ENCODE measurements at regions not wholly inside any gene's neighbourhood (a gene's known extent, or its start where the extent isn't known, plus 50 kb on each side); places are given as distances from the start of the nearest gene placed in this dataset.
"Not testable (repeated sequence)": the region's sequence is repeated elsewhere in the genome, so short reads cannot be mapped to it uniquely, and the experiment has no call there.

DNA sequence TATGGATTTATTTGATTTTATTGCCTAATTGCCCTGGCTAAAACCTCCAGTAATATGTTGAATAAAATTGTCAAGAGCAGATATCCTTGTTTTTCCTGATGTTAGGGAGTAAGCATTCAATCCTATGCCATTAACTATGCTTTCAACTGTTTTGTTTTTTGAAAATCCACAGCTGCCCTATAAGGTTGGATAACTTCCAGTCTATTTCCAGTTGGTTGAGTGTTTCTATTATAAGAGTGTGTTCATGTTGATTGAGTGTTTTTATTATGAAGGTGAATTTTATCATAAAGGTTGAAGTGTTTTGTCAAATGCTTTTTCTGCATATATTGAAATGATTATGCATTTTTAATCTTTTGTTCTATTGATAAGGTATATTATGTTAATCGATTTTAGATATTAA, 149.9 kb upstream of the SCN7A start:
- H4K20me1 ChIP-seq (ENCODE audit: control insufficient read depth, extremely low read depth, insufficient read depth, low read length), result no peaks in the 10 kb centered on the region
- no peaks in the 10 kb centered on the region for H3K79me2 ChIP-seq (ENCODE audit: control insufficient read depth, insufficient read depth, low read length)
- H3K27me3 ChIP-seq (ENCODE audit: control insufficient read depth, extremely low read depth, insufficient read depth, low read length), result no peaks in the 10 kb centered on the region
- H2AFZ ChIP-seq (ENCODE audit: control insufficient read depth, low read length), result no peak overlapping the region
- no peaks in the 10 kb centered on the region for H3K9me3 ChIP-seq (ENCODE audit: control insufficient read depth, low read depth, low read length)
- dilution Hi-C loops (cut with MboI; ENCODE audit: extremely low pct_ligation_motif_present, low sequenced_read_pairs), result no loop called here
- no peak overlapping the region for H3K4me2 ChIP-seq (ENCODE audit: control insufficient read depth, extremely low read depth, insufficient read depth, low read depth, low read length)
- TF ChIP-seq EZH2 (IDR thresholded peaks at IDR 0.05; ENCODE audit: low read length), result no peak
- TF ChIP-seq, protein P1, sequence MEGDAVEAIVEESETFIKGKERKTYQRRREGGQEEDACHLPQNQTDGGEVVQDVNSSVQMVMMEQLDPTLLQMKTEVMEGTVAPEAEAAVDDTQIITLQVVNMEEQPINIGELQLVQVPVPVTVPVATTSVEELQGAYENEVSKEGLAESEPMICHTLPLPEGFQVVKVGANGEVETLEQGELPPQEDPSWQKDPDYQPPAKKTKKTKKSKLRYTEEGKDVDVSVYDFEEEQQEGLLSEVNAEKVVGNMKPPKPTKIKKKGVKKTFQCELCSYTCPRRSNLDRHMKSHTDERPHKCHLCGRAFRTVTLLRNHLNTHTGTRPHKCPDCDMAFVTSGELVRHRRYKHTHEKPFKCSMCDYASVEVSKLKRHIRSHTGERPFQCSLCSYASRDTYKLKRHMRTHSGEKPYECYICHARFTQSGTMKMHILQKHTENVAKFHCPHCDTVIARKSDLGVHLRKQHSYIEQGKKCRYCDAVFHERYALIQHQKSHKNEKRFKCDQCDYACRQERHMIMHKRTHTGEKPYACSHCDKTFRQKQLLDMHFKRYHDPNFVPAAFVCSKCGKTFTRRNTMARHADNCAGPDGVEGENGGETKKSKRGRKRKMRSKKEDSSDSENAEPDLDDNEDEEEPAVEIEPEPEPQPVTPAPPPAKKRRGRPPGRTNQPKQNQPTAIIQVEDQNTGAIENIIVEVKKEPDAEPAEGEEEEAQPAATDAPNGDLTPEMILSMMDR (optimal IDR thresholded peaks at IDR 0.05 in 1 of 3, IDR thresholded peaks at IDR 0.05 in 1 of 3, conservative IDR thresholded peaks at IDR 0.05 in 1 of 3; ENCODE audit: extremely low read depth in 1 of 3, insufficient read depth in 2 of 3, low read length in 3 of 3), result no peak
- no peak overlapping the region for H3K9ac ChIP-seq (ENCODE audit: control insufficient read depth, extremely low read depth, insufficient read depth, low read length)
- FAIRE-seq, result no peak
- DNase-seq (ENCODE audit: low read depth, low spot score), result no peak
- no peaks in the 10 kb centered on the region for H3K4me1 ChIP-seq (ENCODE audit: control insufficient read depth, extremely low read depth, insufficient read depth, low read length)
- H3K36me3 ChIP-seq (ENCODE audit: control insufficient read depth in 2 of 2, extremely low read depth in 1 of 2, insufficient read depth in 2 of 2, low read length in 2 of 2), result no peaks in the 10 kb centered on the region
- H3K9me1 ChIP-seq (ENCODE audit: control insufficient read depth, extremely low read depth, insufficient read depth, low read length), result no peaks in the 10 kb centered on the region
- no peak overlapping the region for H3K4me3 ChIP-seq (ENCODE audit: control insufficient read depth in 2 of 3, extremely low read depth in 1 of 3, insufficient read depth in 2 of 3, low read depth in 1 of 3, low read length in 3 of 3)
- H3K27ac ChIP-seq (ENCODE audit: control insufficient read depth, insufficient read depth, low read length), result no peak overlapping the region

DNA sequence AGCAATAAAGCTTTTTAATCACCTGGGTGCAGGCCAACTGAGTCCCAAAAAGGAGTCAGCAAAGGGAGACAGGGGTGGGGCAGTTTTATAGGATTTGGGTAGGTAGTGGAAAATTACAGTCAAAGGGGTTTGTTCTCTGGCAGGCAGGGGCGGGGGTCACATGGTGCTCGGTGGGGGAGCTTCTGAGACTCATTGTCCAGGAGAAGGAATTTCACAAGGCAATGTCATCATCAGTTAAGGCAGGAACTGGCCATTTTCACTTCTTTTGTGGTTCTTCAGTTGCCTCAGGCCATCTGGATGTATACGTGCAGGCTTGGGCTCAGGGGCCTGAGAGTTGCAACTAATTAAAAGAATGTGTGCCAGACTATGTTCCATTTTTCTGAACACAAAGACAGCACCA, 147.5 kb upstream of the SCN7A start:
- dilution Hi-C loops (cut with MboI; ENCODE audit: extremely low pct_ligation_motif_present, low sequenced_read_pairs); H3K9ac ChIP-seq (ENCODE audit: control insufficient read depth, extremely low read depth, insufficient read depth, low read length); H3K9me3 ChIP-seq (ENCODE audit: control insufficient read depth, low read depth, low read length); H3K9me1 ChIP-seq (ENCODE audit: control insufficient read depth, extremely low read depth, insufficient read depth, low read length); H3K36me3 ChIP-seq (ENCODE audit: control insufficient read depth in 2 of 2, extremely low read depth in 1 of 2, insufficient read depth in 2 of 2, low read length in 2 of 2); H3K27ac ChIP-seq (ENCODE audit: control insufficient read depth, insufficient read depth, low read length); H2AFZ ChIP-seq (ENCODE audit: control insufficient read depth, low read length); H3K4me1 ChIP-seq (ENCODE audit: control insufficient read depth, extremely low read depth, insufficient read depth, low read length); DNase-seq (ENCODE audit: low read depth, low spot score); FAIRE-seq; H3K4me2 ChIP-seq (ENCODE audit: control insufficient read depth, extremely low read depth, insufficient read depth, low read depth, low read length); H4K20me1 ChIP-seq (ENCODE audit: control insufficient read depth, extremely low read depth, insufficient read depth, low read length); H3K27me3 ChIP-seq (ENCODE audit: control insufficient read depth, extremely low read depth, insufficient read depth, low read length); H3K4me3 ChIP-seq (ENCODE audit: control insufficient read depth in 2 of 3, extremely low read depth in 1 of 3, insufficient read depth in 2 of 3, low read depth in 1 of 3, low read length in 3 of 3); H3K79me2 ChIP-seq (ENCODE audit: control insufficient read depth, insufficient read depth, low read length): not testable (repeated sequence)

DNA sequence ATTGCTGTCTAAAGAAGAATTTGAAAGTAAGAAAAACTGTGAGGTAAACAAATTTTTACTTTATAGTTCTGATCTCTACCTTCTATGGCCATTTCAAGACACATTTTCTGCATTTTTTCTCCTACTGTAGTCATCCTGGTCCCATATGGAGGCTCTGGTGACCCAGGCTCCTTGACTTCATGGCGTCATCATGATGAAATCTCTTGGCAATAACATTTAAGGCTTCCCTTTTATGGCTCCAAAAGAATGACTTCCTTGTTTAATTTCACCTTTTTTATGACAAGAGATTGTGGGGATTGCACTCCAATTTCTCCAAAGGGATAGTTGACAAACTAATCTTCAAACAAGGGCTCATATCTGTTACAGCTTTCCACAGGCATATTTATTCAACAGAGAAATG, 143.0 kb upstream of the SCN7A start:
- TF ChIP-seq EZH2 (IDR thresholded peaks at IDR 0.05; ENCODE audit: low read length), result no peak
- TF ChIP-seq, protein P1 (optimal IDR thresholded peaks at IDR 0.05 in 1 of 3, IDR thresholded peaks at IDR 0.05 in 1 of 3, conservative IDR thresholded peaks at IDR 0.05 in 1 of 3; ENCODE audit: extremely low read depth in 1 of 3, insufficient read depth in 2 of 3, low read length in 3 of 3), result no peak
- H3K79me2 ChIP-seq (ENCODE audit: control insufficient read depth, insufficient read depth, low read length), result no peaks in the 10 kb centered on the region
- DNase-seq (ENCODE audit: low read depth, low spot score) (no peak), FAIRE-seq (no peak)
- H3K4me2 ChIP-seq (ENCODE audit: control insufficient read depth, extremely low read depth, insufficient read depth, low read depth, low read length), result no peak overlapping the region
- H3K27me3 ChIP-seq (ENCODE audit: control insufficient read depth, extremely low read depth, insufficient read depth, low read length), result no peaks in the 10 kb centered on the region
- H3K4me1 ChIP-seq (ENCODE audit: control insufficient read depth, extremely low read depth, insufficient read depth, low read length), result no peaks in the 10 kb centered on the region
- H3K27ac ChIP-seq (ENCODE audit: control insufficient read depth, insufficient read depth, low read length), result no peak overlapping the region
- H3K36me3 ChIP-seq (ENCODE audit: control insufficient read depth in 2 of 2, extremely low read depth in 1 of 2, insufficient read depth in 2 of 2, low read length in 2 of 2), result no peaks in the 10 kb centered on the region
- H3K9me3 ChIP-seq (ENCODE audit: control insufficient read depth, low read depth, low read length), result no peaks in the 10 kb centered on the region
- no peak overlapping the region for H3K9ac ChIP-seq (ENCODE audit: control insufficient read depth, extremely low read depth, insufficient read depth, low read length)
- H3K4me3 ChIP-seq (ENCODE audit: control insufficient read depth in 2 of 3, extremely low read depth in 1 of 3, insufficient read depth in 2 of 3, low read depth in 1 of 3, low read length in 3 of 3), result no peak overlapping the region
- H4K20me1 ChIP-seq (ENCODE audit: control insufficient read depth, extremely low read depth, insufficient read depth, low read length), result no peaks in the 10 kb centered on the region
- no peak overlapping the region for H2AFZ ChIP-seq (ENCODE audit: control insufficient read depth, low read length)
- dilution Hi-C loops (cut with MboI; ENCODE audit: extremely low pct_ligation_motif_present, low sequenced_read_pairs), result no loop called here
- no peaks in the 10 kb centered on the region for H3K9me1 ChIP-seq (ENCODE audit: control insufficient read depth, extremely low read depth, insufficient read depth, low read length)
